ENCODE measurements at regions not wholly inside any gene's neighbourhood (a gene's known extent, or its start where the extent isn't known, plus 50 kb on each side); places are given as distances from the start of the nearest gene placed in this dataset.

DNA sequence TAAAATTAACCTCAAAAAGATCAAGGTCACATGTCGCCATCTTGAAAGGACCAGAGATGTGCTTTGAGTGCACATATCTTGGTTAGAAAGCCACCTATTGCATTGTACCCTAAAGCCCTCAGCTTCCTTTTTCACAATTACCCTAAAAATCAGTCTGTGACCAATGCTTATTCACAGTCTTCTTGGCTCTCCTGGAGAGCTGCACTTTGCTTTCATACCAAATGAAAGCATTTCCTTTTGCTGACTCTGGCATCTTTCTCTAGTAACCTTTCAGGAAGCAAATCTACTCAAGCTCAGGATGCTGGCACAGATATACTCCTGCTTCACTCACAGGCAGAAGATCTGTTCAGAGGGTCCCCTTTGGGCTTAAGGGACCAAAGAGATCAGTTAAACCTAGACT lies 160.7 kb upstream of the PUM3 start:
- no peak overlapping the region for H4K5ac ChIP-seq (ENCODE audit: insufficient read length, low read depth, low read length)
- ChIA-PET POLR2A (ENCODE audit: partially characterized antibody) (no interaction called here), CTCF (ENCODE audit: partially characterized antibody) (interaction anchor here (0.6 to 1.6 kb wide), 4 partner anchors 9 to 177 kb away, joined by 3 to 7 read pairs (median 4); no protein-coding TSS in a partner anchor)
- DNase-seq (ENCODE audit: low read depth in 1 of 2, low spot score in 2 of 2), result no peak
- H3K4me1 ChIP-seq (replicated peaks in 1 of 4; ENCODE audit: control insufficient read depth in 3 of 4, insufficient read depth in 4 of 4, low read length in 3 of 4), result peaks cover 0 to 2% (median 1%) of the 10 kb centered on the region in 4 experiments; a peak in 2 of 7 replicates
- 77% methylated on average over 1 of the region's 1 CpG; no CpG with 5 or more reads in 1 of the 2 experiments for WGBS, 2 experiments (ENCODE audit: extremely low coverage in 1 of 2, insufficient coverage in 1 of 2, insufficient read length in 1 of 2, insufficient replicate concordance in 2 of 2, low coverage in 1 of 2, low lambda C conversion rate in 2 of 2, missing lambda C conversion rate in 1 of 2)
- H2AK5ac ChIP-seq (ENCODE audit: low read depth, low read length), result no peak overlapping the region; the same call in 1 of the 2 replicates
- H3K4ac ChIP-seq (replicated peaks; ENCODE audit: insufficient read length, low read depth, low read length), result no peak overlapping the region
- H3K23ac ChIP-seq (ENCODE audit: insufficient read length), result no peak overlapping the region
- H3K27me3 ChIP-seq (replicated peaks in 1 of 4; ENCODE audit: control insufficient read depth in 3 of 4, extremely low read depth in 1 of 4, insufficient read depth in 3 of 4, low read length in 3 of 4), result no peaks in the 10 kb centered on the region; a peak in 1 of 7 replicates
- no peaks in the 10 kb centered on the region for H3K36me3 ChIP-seq (ENCODE audit: control insufficient read depth in 2 of 4, insufficient read depth in 4 of 4, low read length in 3 of 4)
- no peak overlapping the region for H4K91ac ChIP-seq (replicated peaks; ENCODE audit: insufficient read length, low read length)
- no peak overlapping the region for H3K56ac ChIP-seq (replicated peaks; ENCODE audit: insufficient read length, low read depth, low read length)
- no peak overlapping the region for H2BK15ac ChIP-seq (ENCODE audit: low read length)
- no peak overlapping the region for H3K4me2 ChIP-seq (ENCODE audit: insufficient read depth in 1 of 2, low read depth in 2 of 2, low read length in 2 of 2)
- H3K9me3 ChIP-seq (ENCODE audit: insufficient read depth in 2 of 2, low read depth in 1 of 2, low read length in 1 of 2), result no peaks in the 10 kb centered on the region
- no peaks in the 10 kb centered on the region for H4K20me1 ChIP-seq (replicated peaks in 1 of 2; ENCODE audit: control insufficient read depth in 1 of 2, insufficient read depth in 2 of 2, low read length in 2 of 2)
- no peak overlapping the region for H2BK20ac ChIP-seq (ENCODE audit: low read length)
- no peak overlapping the region for H2BK12ac ChIP-seq (ENCODE audit: low read depth, low read length)
- no peaks in the 10 kb centered on the region for H3K23me2 ChIP-seq (ENCODE audit: low read depth, low read length)
- H2BK5ac ChIP-seq (ENCODE audit: low read depth, low read length), result no peak overlapping the region
- no peak overlapping the region for H3K9ac ChIP-seq (replicated peaks in 1 of 4; ENCODE audit: extremely low read depth in 1 of 4, low read depth in 3 of 4, low read length in 3 of 4)
- no peak for FAIRE-seq
- H2BK120ac ChIP-seq (replicated peaks; ENCODE audit: low read depth, low read length), result no peak overlapping the region
- H2AFZ ChIP-seq (ENCODE audit: low read length), result no peak overlapping the region
- no peaks in the 10 kb centered on the region for H3K79me1 ChIP-seq (ENCODE audit: low read depth, low read length)
- H4K8ac ChIP-seq (ENCODE audit: extremely low read depth, insufficient read depth, low read length), result no peak overlapping the region
- no peak overlapping the region for H3K27ac ChIP-seq (ENCODE audit: low read depth, low read length)
- no peak overlapping the region for H3K4me3 ChIP-seq (ENCODE audit: extremely low read depth in 1 of 4, insufficient read depth in 2 of 4, low read depth in 3 of 4, low read length in 4 of 4)
- no peaks in the 10 kb centered on the region for H3K79me2 ChIP-seq (ENCODE audit: control insufficient read depth in 1 of 2, insufficient read depth in 2 of 2, low read length in 2 of 2)
- H3K18ac ChIP-seq (ENCODE audit: extremely low read depth, low read length), result no peak overlapping the region
- no peak overlapping the region for H3K14ac ChIP-seq (ENCODE audit: insufficient read length)
- TF ChIP-seq JUN (IDR thresholded peaks at IDR 0.05; ENCODE audit: low read depth, low read length) (no peak), KDM1A (IDR thresholded peaks at IDR 0.05; ENCODE audit: borderline replicate concordance, low read length) (no peak), PHF8 (conservative IDR thresholded peaks at IDR 0.05; ENCODE audit: low read depth, low read length) (no peak), NRF1 (IDR thresholded peaks at IDR 0.05; ENCODE audit: low read depth, low read length) (no peak), POLR2AphosphoS5 (IDR thresholded peaks at IDR 0.05; ENCODE audit: low read depth, low read length) (no peak), CBX8 (IDR thresholded peaks at IDR 0.05; ENCODE audit: borderline replicate concordance, low read depth, low read length) (no peak)
- TF ChIP-seq, protein P1, sequence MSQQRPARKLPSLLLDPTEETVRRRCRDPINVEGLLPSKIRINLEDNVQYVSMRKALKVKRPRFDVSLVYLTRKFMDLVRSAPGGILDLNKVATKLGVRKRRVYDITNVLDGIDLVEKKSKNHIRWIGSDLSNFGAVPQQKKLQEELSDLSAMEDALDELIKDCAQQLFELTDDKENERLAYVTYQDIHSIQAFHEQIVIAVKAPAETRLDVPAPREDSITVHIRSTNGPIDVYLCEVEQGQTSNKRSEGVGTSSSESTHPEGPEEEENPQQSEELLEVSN (IDR thresholded peaks at IDR 0.05), result no peak
